IPS-15b (cell line): ENCODE measurements at regions not wholly inside any gene's neighbourhood (a gene's known extent, or its start where the extent isn't known, plus 50 kb on each side); places are given as distances from the start of the nearest gene placed in this dataset.

Experiments used
- H3K27me3 ChIP-seq: one replicate; pipeline ENCODE4 v1.6.1; 2013; ENCODE audit warnings: low read length; ENCODE audit not compliant: control insufficient read depth, insufficient read depth
- H3K36me3 ChIP-seq: one replicate; pipeline ENCODE4 v1.6.1; 2013; ENCODE audit warnings: low read length; ENCODE audit not compliant: control insufficient read depth, insufficient read depth
- H3K4me1 ChIP-seq: one replicate; pipeline ENCODE4 v1.6.1; 2013; ENCODE audit warnings: mild to moderate bottlenecking, low read length; ENCODE audit not compliant: control insufficient read depth, insufficient read depth
- H3K4me3 ChIP-seq: one replicate; pipeline ENCODE4 v1.5.1; 2013; ENCODE audit warnings: low read depth, low read length
- H3K9ac ChIP-seq: one replicate; pipeline ENCODE4 v1.6.1; 2013; ENCODE audit warnings: low read depth, mild to moderate bottlenecking, low read length
- H3K9me3 ChIP-seq: one replicate; pipeline ENCODE4 v1.6.1; 2013; ENCODE audit warnings: mild to moderate bottlenecking, low read length; ENCODE audit not compliant: control insufficient read depth, insufficient read depth

- H3K9ac ChIP-seq, result no peak overlapping the region
- no peaks in the 10 kb centered on the region for H3K4me1 ChIP-seq
- no peak overlapping the region for H3K4me3 ChIP-seq
- no peaks in the 10 kb centered on the region for H3K36me3 ChIP-seq
- H3K9me3 ChIP-seq, result no peaks in the 10 kb centered on the region
- no peaks in the 10 kb centered on the region for H3K27me3 ChIP-seq
These were observed 633.0 kb upstream of the FAM241A start for GRCh38 chr4:111512081-111512783.

GRCh38 chr4:111519683-111520082, 625.6 kb upstream of the FAM241A start:
- no peaks in the 10 kb centered on the region for H3K9me3 ChIP-seq
- H3K9ac ChIP-seq, result no peak overlapping the region
- no peaks in the 10 kb centered on the region for H3K4me1 ChIP-seq
- H3K4me3 ChIP-seq, result no peak overlapping the region
- no peaks in the 10 kb centered on the region for H3K27me3 ChIP-seq
- no peaks in the 10 kb centered on the region for H3K36me3 ChIP-seq

GRCh38 chr4:111530446-111530845, 614.8 kb upstream of the FAM241A start:
- Histone ChIP-seq H3K9me3 (no peaks in the 10 kb centered on the region), H3K4me1 (no peaks in the 10 kb centered on the region), H3K27me3 (no peaks in the 10 kb centered on the region), H3K36me3 (no peaks in the 10 kb centered on the region), H3K9ac (no peak overlapping the region), H3K4me3 (no peak overlapping the region)

DNA sequence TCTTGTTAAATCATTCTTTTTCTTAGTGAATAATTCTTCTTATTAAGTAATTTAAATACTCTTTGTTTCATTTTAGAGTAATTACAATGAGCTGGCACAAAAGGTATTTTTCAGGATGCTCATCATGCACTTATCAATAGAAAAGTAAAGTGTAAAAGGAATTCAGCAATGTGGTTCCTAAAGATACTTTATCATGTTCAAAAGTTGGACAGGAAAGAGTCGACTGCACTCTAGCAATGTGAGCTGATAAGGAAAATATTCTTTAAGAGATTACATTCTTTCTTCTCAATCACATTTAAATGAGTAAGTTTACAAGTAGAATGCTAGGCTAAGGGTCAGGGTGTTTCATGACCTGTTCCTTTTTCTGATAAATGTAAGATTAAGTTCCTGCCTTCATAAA, 609.5 kb upstream of the FAM241A start:
- H3K9ac ChIP-seq, result no peak overlapping the region
- no peaks in the 10 kb centered on the region for H3K9me3 ChIP-seq
- no peaks in the 10 kb centered on the region for H3K27me3 ChIP-seq
- no peaks in the 10 kb centered on the region for H3K36me3 ChIP-seq
- no peak overlapping the region for H3K4me3 ChIP-seq
- H3K4me1 ChIP-seq, result peaks cover 2% of the 10 kb centered on the region

DNA sequence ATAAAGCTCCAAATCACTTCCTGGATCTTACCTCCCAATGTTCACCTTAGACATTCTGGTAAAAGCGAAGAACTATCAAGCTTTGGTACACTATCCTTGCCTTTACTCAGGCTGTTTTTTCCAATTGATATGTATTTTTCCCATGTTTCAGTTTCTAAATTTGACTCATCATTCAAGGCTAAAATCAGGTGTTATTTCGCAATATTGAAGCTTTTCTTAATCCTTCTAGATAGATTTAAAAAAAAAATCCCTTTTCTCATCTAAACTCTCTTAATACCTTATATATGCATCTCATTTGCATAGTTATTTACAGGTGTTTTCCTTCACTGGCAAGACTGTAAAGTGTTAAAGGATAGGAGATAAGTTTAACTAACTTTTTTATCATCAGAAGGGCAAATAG, 608.1 kb upstream of the FAM241A start:
- Histone ChIP-seq H3K4me3 (no peak overlapping the region), H3K36me3 (no peaks in the 10 kb centered on the region), H3K27me3 (no peaks in the 10 kb centered on the region), H3K9ac (no peak overlapping the region), H3K9me3 (no peaks in the 10 kb centered on the region), H3K4me1 (peaks cover 2% of the 10 kb centered on the region)

DNA sequence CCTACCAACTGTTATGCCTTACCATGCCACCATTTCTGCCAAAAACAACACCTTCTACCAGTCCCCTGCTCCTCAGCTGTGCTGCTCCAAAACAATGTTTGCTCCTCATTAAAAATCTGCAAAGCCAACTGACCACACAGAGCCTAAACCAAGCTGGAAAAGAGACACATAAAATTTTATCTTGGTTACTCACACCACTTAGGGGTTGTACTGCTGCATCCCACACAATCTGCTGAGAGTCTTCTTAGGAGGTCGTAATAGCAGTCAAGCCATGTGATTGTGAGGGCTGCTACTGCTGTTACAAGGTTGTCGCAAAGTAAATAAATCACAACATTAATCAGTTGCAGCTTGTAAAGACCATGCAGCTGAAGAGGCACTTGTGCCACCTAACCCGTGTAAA, 607.4 kb upstream of the FAM241A start:
- no peaks in the 10 kb centered on the region for H3K9me3 ChIP-seq
- no peaks in the 10 kb centered on the region for H3K36me3 ChIP-seq
- no peak overlapping the region for H3K4me3 ChIP-seq
- no peaks in the 10 kb centered on the region for H3K27me3 ChIP-seq
- H3K4me1 ChIP-seq, result peaks cover 2% of the 10 kb centered on the region
- H3K9ac ChIP-seq, result no peak overlapping the region

DNA sequence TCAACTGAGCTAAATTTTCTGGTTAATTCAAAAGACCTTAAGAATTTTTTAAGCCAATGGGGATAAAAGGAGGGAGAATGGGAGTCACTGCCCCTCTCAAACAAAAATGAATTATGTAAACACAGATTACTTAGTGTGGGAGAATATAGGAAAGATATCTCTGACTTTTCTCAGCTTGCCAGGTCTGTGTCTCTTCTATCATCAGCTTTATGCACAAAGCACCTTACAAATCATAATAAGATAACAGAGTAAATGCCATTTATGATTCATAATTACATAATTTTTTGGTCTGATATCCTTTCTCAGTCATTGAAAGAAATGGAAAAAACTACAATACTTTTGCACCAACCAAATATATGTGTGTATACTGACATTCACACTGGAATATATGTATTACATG, 604.6 kb upstream of the FAM241A start:
- Histone ChIP-seq H3K4me3 (no peak overlapping the region), H3K9me3 (no peaks in the 10 kb centered on the region), H3K27me3 (no peaks in the 10 kb centered on the region), H3K4me1 (peaks cover 2% of the 10 kb centered on the region), H3K9ac (no peak overlapping the region), H3K36me3 (no peaks in the 10 kb centered on the region)

DNA sequence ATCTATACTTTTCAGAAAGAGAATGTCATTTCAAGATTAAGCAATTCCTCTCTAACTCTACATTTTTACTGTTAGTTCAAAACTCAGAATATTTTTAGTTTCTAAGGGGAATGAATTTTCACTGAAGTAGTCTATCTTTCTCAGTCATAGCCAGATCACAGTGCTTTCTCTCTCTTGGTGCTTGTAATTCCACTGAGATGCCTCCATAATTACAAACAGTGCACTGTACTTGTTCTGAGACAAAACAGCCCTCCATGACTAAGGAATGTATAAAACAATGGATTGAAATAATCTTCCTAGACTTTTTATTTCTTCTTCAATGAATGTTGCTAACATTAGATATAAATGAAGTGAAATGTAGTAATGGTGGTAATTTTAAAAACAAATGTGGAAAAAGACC, 603.2 kb upstream of the FAM241A start:
- Histone ChIP-seq H3K9ac (no peak overlapping the region), H3K27me3 (no peaks in the 10 kb centered on the region), H3K4me3 (no peak overlapping the region), H3K4me1 (peaks cover 2% of the 10 kb centered on the region), H3K9me3 (no peaks in the 10 kb centered on the region), H3K36me3 (no peaks in the 10 kb centered on the region)

DNA sequence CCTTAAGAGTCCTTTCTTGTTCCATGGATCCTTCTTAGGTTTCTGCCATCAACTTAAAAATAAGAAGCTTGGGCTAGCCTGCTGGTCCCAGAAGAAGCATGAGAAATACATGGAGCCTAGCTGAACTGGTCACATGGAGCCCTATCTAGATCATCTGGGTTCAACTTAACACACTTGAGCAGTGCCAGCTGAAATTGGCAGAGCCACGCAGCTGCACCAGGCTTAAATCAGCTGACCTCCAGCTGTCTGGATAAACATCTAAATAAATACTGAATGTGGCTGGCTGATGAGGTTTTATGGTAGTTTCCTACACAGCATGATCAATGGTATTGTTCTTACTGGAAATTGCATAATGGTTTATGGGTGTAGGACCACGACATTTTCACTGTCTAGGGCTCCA, 598.4 kb upstream of the FAM241A start:
- Histone ChIP-seq H3K9ac (no peak overlapping the region), H3K36me3 (no peaks in the 10 kb centered on the region), H3K4me1 (no peaks in the 10 kb centered on the region), H3K27me3 (no peaks in the 10 kb centered on the region), H3K9me3 (no peaks in the 10 kb centered on the region), H3K4me3 (no peak overlapping the region)

DNA sequence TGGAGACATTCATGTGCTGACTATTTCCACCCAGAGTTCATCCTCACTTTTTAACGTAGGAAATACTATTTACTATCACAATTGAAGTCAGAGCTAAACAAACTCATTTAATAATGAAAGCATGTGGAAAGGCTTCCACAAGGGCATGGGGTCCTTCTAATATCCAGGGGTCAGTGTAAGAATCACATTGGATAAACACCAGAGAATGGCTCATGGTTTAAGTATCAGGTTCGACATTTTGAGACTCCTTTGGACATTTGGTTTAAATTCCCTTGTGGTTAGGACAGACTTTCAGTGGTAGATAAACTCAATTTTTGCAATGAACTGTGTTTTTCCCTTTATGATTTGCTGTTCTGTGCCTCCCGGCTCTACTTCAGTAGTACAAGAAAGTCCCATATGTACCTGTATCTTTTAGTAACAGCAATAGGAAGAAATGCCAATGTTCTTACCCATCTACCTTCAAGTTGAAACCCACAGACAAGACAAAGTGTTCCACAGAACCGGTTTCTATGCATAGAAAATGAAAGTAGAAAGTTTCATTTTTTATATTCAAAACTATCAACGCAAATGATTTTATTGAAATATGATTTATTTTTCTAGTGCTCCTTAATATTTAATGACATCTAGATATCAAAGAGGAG, 589.0 kb upstream of the FAM241A start:
- Histone ChIP-seq H3K36me3 (no peaks in the 10 kb centered on the region), H3K4me3 (no peak overlapping the region), H3K9ac (no peak overlapping the region), H3K27me3 (no peaks in the 10 kb centered on the region), H3K9me3 (no peaks in the 10 kb centered on the region), H3K4me1 (no peaks in the 10 kb centered on the region)

DNA sequence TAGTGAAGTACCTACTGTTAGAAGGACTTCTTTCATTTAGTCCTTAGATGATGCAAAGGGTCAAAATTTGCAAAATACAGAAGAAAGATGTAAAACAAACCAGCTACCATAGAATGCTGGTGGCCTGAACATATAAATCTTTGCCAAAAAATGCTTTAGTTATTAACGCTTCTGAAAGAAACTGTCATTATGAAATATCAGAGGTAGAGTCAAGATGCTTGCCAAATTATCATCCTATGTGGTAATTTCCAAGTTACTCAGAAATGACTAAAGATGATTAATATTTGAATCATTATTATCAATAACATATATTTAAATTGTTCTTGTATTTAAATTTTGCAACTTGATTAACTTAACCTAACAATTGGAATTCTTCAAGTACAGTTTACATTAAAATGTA, 588.4 kb upstream of the FAM241A start:
- Histone ChIP-seq H3K4me3 (no peak overlapping the region), H3K9ac (no peak overlapping the region), H3K9me3 (no peaks in the 10 kb centered on the region)

DNA sequence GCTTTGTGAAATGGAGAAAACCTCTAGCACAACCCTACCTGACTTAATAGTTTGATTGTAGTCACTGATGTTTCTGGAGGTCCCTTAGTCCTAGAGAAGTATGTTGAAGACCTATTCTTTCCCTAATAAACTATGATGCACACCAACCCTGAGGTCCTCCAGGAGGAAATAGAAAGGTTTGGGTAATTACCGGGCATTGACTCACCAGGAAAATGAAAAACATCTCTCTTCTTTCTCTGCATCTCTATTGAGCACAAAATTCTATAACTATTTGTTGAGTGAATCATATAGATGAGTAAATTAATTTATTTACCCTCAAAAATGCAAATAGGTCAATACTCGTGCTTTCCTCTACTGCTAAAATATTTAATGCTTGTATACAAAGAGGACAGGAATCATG, 582.4 kb upstream of the FAM241A start:
- Histone ChIP-seq H3K4me3 (no peak overlapping the region), H3K4me1 (no peaks in the 10 kb centered on the region), H3K9ac (no peak overlapping the region), H3K36me3 (no peaks in the 10 kb centered on the region), H3K9me3 (no peaks in the 10 kb centered on the region), H3K27me3 (no peaks in the 10 kb centered on the region)

More for the DNA sequence above, 588.4 kb upstream of the FAM241A start:
- Histone ChIP-seq H3K4me1 (no peaks in the 10 kb centered on the region), H3K36me3 (no peaks in the 10 kb centered on the region), H3K27me3 (no peaks in the 10 kb centered on the region)
